ENCODE measurements at regions not wholly inside any gene's neighbourhood (a gene's known extent, or its start where the extent isn't known, plus 50 kb on each side); places are given as distances from the start of the nearest gene placed in this dataset.

DNA sequence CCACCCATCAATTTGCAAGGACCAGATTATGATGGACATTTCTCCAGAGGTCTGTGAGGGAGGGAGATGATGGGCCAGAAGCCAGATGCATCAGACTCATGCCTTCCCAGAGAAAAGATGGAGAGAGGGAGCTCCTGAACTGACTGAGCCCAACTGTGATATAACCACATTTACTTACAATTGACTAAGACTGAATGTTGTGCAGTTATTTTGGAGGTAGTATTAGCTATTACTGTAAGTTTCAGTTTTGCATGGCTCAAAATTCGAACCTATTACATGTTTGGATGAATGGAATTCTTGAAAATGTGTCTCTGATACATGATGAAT is 211.1 kb upstream of the SFSWAP start:
- H3F3A ChIP-seq (ENCODE audit: insufficient read depth, low read length), result no peaks in the 10 kb centered on the region
- no peaks in the 10 kb centered on the region for H3K9me2 ChIP-seq (ENCODE audit: low read depth, low read length)
- no peak overlapping the region for H3K27ac ChIP-seq (ENCODE audit: low read depth, low read length, poor library complexity, severe bottlenecking)
- no peak overlapping the region for H3K9ac ChIP-seq (ENCODE audit: low read length)
- no peak overlapping the region for H2AFZ ChIP-seq (ENCODE audit: low read length)
- H3K4me3 ChIP-seq (ENCODE audit: low read depth, low read length, poor library complexity, severe bottlenecking), result no peak overlapping the region
- H3K36me3 ChIP-seq (ENCODE audit: insufficient read depth, low read length), result no peaks in the 10 kb centered on the region
- no peaks in the 10 kb centered on the region for H3K27me3 ChIP-seq (ENCODE audit: insufficient read depth, low read length)
- TF ChIP-seq CTCF (IDR thresholded peaks at IDR 0.05; ENCODE audit: low read length) (no peak), EZH2 (IDR thresholded peaks at IDR 0.05; ENCODE audit: borderline replicate concordance, low read length) (no peak)
- no peaks in the 10 kb centered on the region for H3K79me2 ChIP-seq (ENCODE audit: insufficient read depth, low read length)
- no peaks in the 10 kb centered on the region for H3K4me1 ChIP-seq (ENCODE audit: insufficient read depth, low read length, severe bottlenecking)
- H4K20me1 ChIP-seq (ENCODE audit: insufficient read depth, low read length), result no peaks in the 10 kb centered on the region
- no peak overlapping the region for H3K4me2 ChIP-seq (ENCODE audit: low read length)
- H3K9me3 ChIP-seq (ENCODE audit: low read length), result no peaks in the 10 kb centered on the region

- Histone ChIP-seq H3K4me1 (ENCODE audit: insufficient read depth, low read length, severe bottlenecking) (no peaks in the 10 kb centered on the region), H3K79me2 (ENCODE audit: insufficient read depth, low read length) (no peaks in the 10 kb centered on the region), H2AFZ (ENCODE audit: low read length) (no peak overlapping the region), H3K36me3 (ENCODE audit: insufficient read depth, low read length) (no peaks in the 10 kb centered on the region), H4K20me1 (ENCODE audit: insufficient read depth, low read length) (no peaks in the 10 kb centered on the region), H3K27ac (ENCODE audit: low read depth, low read length, poor library complexity, severe bottlenecking) (no peak overlapping the region), H3K9ac (ENCODE audit: low read length) (no peak overlapping the region), H3K27me3 (ENCODE audit: insufficient read depth, low read length) (no peaks in the 10 kb centered on the region), H3K4me3 (ENCODE audit: low read depth, low read length, poor library complexity, severe bottlenecking) (no peak overlapping the region), H3K4me2 (ENCODE audit: low read length) (no peak overlapping the region), H3K9me3 (ENCODE audit: low read length) (no peaks in the 10 kb centered on the region), H3F3A (ENCODE audit: insufficient read depth, low read length) (no peaks in the 10 kb centered on the region), H3K9me2 (ENCODE audit: low read depth, low read length) (no peaks in the 10 kb centered on the region)
- TF ChIP-seq CTCF (IDR thresholded peaks at IDR 0.05; ENCODE audit: low read length), result no peak
- no peak for TF ChIP-seq EZH2 (IDR thresholded peaks at IDR 0.05; ENCODE audit: borderline replicate concordance, low read length)
Measured at GRCh38 chr12:131500564-131500963, 210.3 kb upstream of the SFSWAP start.

DNA sequence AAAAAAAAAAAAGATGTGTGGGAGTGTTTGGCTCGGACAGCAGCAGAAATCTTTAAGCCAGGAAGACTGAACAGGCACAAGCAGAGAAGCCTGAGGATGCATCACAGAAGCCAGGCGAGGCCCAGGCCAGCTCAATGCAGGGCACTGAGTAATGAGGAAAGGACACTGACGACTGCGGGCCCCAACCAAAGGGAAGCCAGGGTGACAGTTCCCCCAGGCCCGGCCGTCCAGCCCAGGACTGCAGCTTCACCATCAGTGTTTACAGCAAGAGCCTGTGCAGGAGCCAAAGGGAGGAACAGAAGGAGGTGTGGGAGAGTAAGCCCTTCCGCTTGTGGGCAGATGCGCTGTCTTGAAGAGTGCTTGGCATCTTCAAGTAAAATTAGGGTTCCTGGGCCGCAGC is 205.3 kb upstream of the SFSWAP start:
- H3K79me2 ChIP-seq (ENCODE audit: insufficient read depth, low read length), result no peaks in the 10 kb centered on the region

More for the DNA sequence above, 205.3 kb upstream of the SFSWAP start:
- no peak overlapping the region for H3K9ac ChIP-seq (ENCODE audit: low read length)
- H3F3A ChIP-seq (ENCODE audit: insufficient read depth, low read length), result no peaks in the 10 kb centered on the region
- no peak overlapping the region for H3K4me3 ChIP-seq (ENCODE audit: low read depth, low read length, poor library complexity, severe bottlenecking)
- no peak overlapping the region for H2AFZ ChIP-seq (ENCODE audit: low read length)
- no peaks in the 10 kb centered on the region for H3K4me1 ChIP-seq (ENCODE audit: insufficient read depth, low read length, severe bottlenecking)
- H3K9me2 ChIP-seq (ENCODE audit: low read depth, low read length), result no peaks in the 10 kb centered on the region
- no peak overlapping the region for H3K4me2 ChIP-seq (ENCODE audit: low read length)
- H3K27me3 ChIP-seq (ENCODE audit: insufficient read depth, low read length), result no peaks in the 10 kb centered on the region
- no peaks in the 10 kb centered on the region for H3K9me3 ChIP-seq (ENCODE audit: low read length)
- no peak for TF ChIP-seq EZH2 (IDR thresholded peaks at IDR 0.05; ENCODE audit: borderline replicate concordance, low read length)
- no peak for TF ChIP-seq CTCF (IDR thresholded peaks at IDR 0.05; ENCODE audit: low read length)
- H3K36me3 ChIP-seq (ENCODE audit: insufficient read depth, low read length), result no peaks in the 10 kb centered on the region
- no peak overlapping the region for H3K27ac ChIP-seq (ENCODE audit: low read depth, low read length, poor library complexity, severe bottlenecking)
- no peaks in the 10 kb centered on the region for H4K20me1 ChIP-seq (ENCODE audit: insufficient read depth, low read length)

Data from OCI-LY1 (cell line).